Uterus (tissue), 2 donors: ENCODE measurements at regions not wholly inside any gene's neighbourhood (a gene's known extent, or its start where the extent isn't known, plus 50 kb on each side); places are given as distances from the start of the nearest gene placed in this dataset.

Source experiments
- CTCF ChIP-seq, 4 experiments: fragments of 200-600 bp in 2 of 4; fragments of 450-650 bp in 2 of 4; sonication (generic) in 2 of 4; IDR thresholded peaks; one replicate each; pipeline ENCODE4 v1.5.1; 2016 to 2019; ENCODE audit warnings: antibody characterized with exemption in 4 of 4, mild to moderate bottlenecking in 2 of 4, moderate library complexity in 1 of 4
- POLR2A ChIP-seq, 2 donors: fragments of 450-650 bp; IDR thresholded peaks; one replicate each; pipeline ENCODE4 v1.6.1; 2016; ENCODE audit warnings: antibody characterized with exemption in 2 of 2, mild to moderate bottlenecking in 1 of 2, moderate library complexity in 1 of 2

- no peak for TF ChIP-seq CTCF (IDR thresholded peaks at IDR 0.05)
- TF ChIP-seq POLR2A (IDR thresholded peaks at IDR 0.05) = no peak
Measured at GRCh38 chr13:40485611-40486517, 180.6 kb downstream of the FOXO1 start.
